HG03378 (cell line): ENCODE measurements at regions not wholly inside any gene's neighbourhood (a gene's known extent, or its start where the extent isn't known, plus 50 kb on each side); places are given as distances from the start of the nearest gene placed in this dataset.

Experiments
- ATAC-seq: cut with Tn5 transposase; IDR thresholded peaks from one replicate; pipeline ENCODE4 v1.9.1; 2021; ENCODE audit warnings: mild to moderate bottlenecking, moderate library complexity; ENCODE audit not compliant: unreplicated experiment

- ATAC-seq: no peak
Observed at GRCh38 chr13:34401696-34402095, 540.4 kb upstream of the NBEA start.

GRCh38 chr13:34405410-34406181 lies 536.5 kb upstream of the NBEA start:
- no peak for ATAC-seq

- ATAC-seq: no peak
Observed at GRCh38 chr13:34408640-34409039, 533.4 kb upstream of the NBEA start.

- no peak for ATAC-seq
Observed at GRCh38 chr13:34409496-34410182, 532.4 kb upstream of the NBEA start.

GRCh38 chr13:34410678-34411077 lies 531.4 kb upstream of the NBEA start:
- ATAC-seq: no peak

GRCh38 chr13:34411177-34411576 lies 530.9 kb upstream of the NBEA start:
- no peak for ATAC-seq

- no peak for ATAC-seq
Observed at GRCh38 chr13:34411894-34412293, 530.2 kb upstream of the NBEA start.

- no peak for ATAC-seq
Observed at GRCh38 chr13:34412295-34412694, 529.8 kb upstream of the NBEA start.

- no peak for ATAC-seq
Observed at GRCh38 chr13:34412817-34413375, 529.2 kb upstream of the NBEA start.

- no peak for ATAC-seq
Observed at GRCh38 chr13:34413538-34414210, 528.4 kb upstream of the NBEA start.

- no peak for ATAC-seq
Observed at GRCh38 chr13:34414616-34415015, 527.5 kb upstream of the NBEA start.

GRCh38 chr13:34416971-34417380 lies 525.1 kb upstream of the NBEA start:
- no peak for ATAC-seq

GRCh38 chr13:34417896-34418295 lies 524.2 kb upstream of the NBEA start:
- no peak for ATAC-seq

GRCh38 chr13:34419025-34419424 lies 523.0 kb upstream of the NBEA start:
- no peak for ATAC-seq

GRCh38 chr13:34419755-34420154 lies 522.3 kb upstream of the NBEA start:
- ATAC-seq: no peak

GRCh38 chr13:34420702-34421346 lies 521.2 kb upstream of the NBEA start:
- no peak for ATAC-seq

GRCh38 chr13:34421347-34421719 lies 520.7 kb upstream of the NBEA start:
- ATAC-seq: no peak

- ATAC-seq: no peak
Observed at GRCh38 chr13:34421858-34422475, 520.1 kb upstream of the NBEA start.

- ATAC-seq: no peak
Observed at GRCh38 chr13:34422956-34423355, 519.1 kb upstream of the NBEA start.

- no peak for ATAC-seq
Observed at GRCh38 chr13:34425327-34425949, 516.6 kb upstream of the NBEA start.
